Transverse colon (tissue), 3 donors: ENCODE measurements at regions not wholly inside any gene's neighbourhood (a gene's known extent, or its start where the extent isn't known, plus 50 kb on each side); places are given as distances from the start of the nearest gene placed in this dataset.

ENCODE experiments used
- CTCF ChIP-seq, 5 experiments: fragments of 200-600 bp in 3 of 5; fragments of 450-650 bp in 2 of 5; sonication (generic) in 3 of 5; IDR thresholded peaks; 1 replicate in 2 of 5; 2 replicates in 3 of 5; pipeline ENCODE4 v1.5.1; 2016 to 2017; ENCODE audit warnings: antibody characterized with exemption in 5 of 5, inconsistent platforms in 3 of 5, mild to moderate bottlenecking in 2 of 5, moderate library complexity in 1 of 5
- EP300 ChIP-seq: sonication (generic); formaldehyde crosslinking; IDR thresholded peaks from one replicate; pipeline ENCODE4 v1.6.1; 2017; ENCODE audit warnings: antibody characterized with exemption, low read depth

GRCh38 chr16:19963301-19963700, 78.7 kb upstream of the GPRC5B start:
- no peak for TF ChIP-seq CTCF (IDR thresholded peaks at IDR 0.05)
- no peak for TF ChIP-seq EP300
